GM23338 (cell line): ENCODE measurements at regions not wholly inside any gene's neighbourhood (a gene's known extent, or its start where the extent isn't known, plus 50 kb on each side); places are given as distances from the start of the nearest gene placed in this dataset.

Experiments
- EZH2 ChIP-seq: fragments of 200-600 bp; sonication (generic); IDR thresholded peaks from one replicate; pipeline ENCODE4 v1.8.0; 2017; ENCODE audit warnings: antibody characterized with exemption, mild to moderate bottlenecking, low read depth; ENCODE audit not compliant: unreplicated experiment
- POLR2AphosphoS5 ChIP-seq: IDR thresholded peaks from 2 replicates; pipeline ENCODE4 v1.6.1; 2016; ENCODE audit warnings: antibody characterized with exemption, low read depth
- STAT1 ChIP-seq: IDR thresholded peaks from one replicate; pipeline ENCODE4 v1.6.1; 2016; ENCODE audit warnings: antibody characterized with exemption; ENCODE audit not compliant: unreplicated experiment
- TF ChIP-seq, protein P1 (sequence below), 2 experiments: fragments of 200-600 bp in 1 of 2; sonication (generic) in 1 of 2; conservative IDR thresholded peaks; 2 replicates each; pipeline versions ENCODE4 v1.5.1 to v1.6.1; 2016 to 2017; ENCODE audit warnings: antibody characterized with exemption in 2 of 2, low read depth in 2 of 2, mild to moderate bottlenecking in 2 of 2, moderate library complexity in 1 of 2
- TF ChIP-seq, protein P2 (sequence below): fragments of 250-450 bp; sonication (Bioruptor Pico); IDR thresholded peaks from 2 replicates; pipeline ENCODE4 v1.5.0; 2020; ENCODE audit warnings: mild to moderate bottlenecking, moderate library complexity
- TF ChIP-seq, protein P3 (sequence below): IDR thresholded peaks from one replicate; pipeline ENCODE4 v1.6.1; 2018; ENCODE audit warnings: antibody characterized with exemption; ENCODE audit not compliant: unreplicated experiment

DNA sequence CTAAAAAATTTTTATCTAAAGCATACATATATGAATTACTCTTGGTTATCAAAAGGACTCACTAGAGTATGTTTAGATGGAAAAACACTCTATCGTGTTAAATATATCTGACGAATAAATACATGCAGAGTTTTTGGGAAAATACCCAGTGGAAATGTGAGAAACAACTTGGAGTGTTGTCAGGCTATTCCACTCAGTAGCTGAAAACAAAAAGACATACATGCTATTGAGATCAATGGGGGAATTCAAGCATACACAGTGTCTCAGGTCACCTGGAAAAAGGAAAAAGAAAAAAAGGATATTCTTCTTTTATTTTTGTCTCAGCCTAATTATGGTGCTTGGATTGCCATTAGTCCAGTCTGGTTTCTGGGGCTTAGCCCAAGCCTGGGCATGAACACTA, 247.0 kb upstream of the LYPLAL1 start:
- TF ChIP-seq, protein P1, sequence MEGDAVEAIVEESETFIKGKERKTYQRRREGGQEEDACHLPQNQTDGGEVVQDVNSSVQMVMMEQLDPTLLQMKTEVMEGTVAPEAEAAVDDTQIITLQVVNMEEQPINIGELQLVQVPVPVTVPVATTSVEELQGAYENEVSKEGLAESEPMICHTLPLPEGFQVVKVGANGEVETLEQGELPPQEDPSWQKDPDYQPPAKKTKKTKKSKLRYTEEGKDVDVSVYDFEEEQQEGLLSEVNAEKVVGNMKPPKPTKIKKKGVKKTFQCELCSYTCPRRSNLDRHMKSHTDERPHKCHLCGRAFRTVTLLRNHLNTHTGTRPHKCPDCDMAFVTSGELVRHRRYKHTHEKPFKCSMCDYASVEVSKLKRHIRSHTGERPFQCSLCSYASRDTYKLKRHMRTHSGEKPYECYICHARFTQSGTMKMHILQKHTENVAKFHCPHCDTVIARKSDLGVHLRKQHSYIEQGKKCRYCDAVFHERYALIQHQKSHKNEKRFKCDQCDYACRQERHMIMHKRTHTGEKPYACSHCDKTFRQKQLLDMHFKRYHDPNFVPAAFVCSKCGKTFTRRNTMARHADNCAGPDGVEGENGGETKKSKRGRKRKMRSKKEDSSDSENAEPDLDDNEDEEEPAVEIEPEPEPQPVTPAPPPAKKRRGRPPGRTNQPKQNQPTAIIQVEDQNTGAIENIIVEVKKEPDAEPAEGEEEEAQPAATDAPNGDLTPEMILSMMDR (conservative IDR thresholded peaks at IDR 0.05; ENCODE audit: low read depth in 2 of 2), result no peak
- TF ChIP-seq STAT1, result no peak
- no peak for TF ChIP-seq POLR2AphosphoS5
- TF ChIP-seq, protein P2, sequence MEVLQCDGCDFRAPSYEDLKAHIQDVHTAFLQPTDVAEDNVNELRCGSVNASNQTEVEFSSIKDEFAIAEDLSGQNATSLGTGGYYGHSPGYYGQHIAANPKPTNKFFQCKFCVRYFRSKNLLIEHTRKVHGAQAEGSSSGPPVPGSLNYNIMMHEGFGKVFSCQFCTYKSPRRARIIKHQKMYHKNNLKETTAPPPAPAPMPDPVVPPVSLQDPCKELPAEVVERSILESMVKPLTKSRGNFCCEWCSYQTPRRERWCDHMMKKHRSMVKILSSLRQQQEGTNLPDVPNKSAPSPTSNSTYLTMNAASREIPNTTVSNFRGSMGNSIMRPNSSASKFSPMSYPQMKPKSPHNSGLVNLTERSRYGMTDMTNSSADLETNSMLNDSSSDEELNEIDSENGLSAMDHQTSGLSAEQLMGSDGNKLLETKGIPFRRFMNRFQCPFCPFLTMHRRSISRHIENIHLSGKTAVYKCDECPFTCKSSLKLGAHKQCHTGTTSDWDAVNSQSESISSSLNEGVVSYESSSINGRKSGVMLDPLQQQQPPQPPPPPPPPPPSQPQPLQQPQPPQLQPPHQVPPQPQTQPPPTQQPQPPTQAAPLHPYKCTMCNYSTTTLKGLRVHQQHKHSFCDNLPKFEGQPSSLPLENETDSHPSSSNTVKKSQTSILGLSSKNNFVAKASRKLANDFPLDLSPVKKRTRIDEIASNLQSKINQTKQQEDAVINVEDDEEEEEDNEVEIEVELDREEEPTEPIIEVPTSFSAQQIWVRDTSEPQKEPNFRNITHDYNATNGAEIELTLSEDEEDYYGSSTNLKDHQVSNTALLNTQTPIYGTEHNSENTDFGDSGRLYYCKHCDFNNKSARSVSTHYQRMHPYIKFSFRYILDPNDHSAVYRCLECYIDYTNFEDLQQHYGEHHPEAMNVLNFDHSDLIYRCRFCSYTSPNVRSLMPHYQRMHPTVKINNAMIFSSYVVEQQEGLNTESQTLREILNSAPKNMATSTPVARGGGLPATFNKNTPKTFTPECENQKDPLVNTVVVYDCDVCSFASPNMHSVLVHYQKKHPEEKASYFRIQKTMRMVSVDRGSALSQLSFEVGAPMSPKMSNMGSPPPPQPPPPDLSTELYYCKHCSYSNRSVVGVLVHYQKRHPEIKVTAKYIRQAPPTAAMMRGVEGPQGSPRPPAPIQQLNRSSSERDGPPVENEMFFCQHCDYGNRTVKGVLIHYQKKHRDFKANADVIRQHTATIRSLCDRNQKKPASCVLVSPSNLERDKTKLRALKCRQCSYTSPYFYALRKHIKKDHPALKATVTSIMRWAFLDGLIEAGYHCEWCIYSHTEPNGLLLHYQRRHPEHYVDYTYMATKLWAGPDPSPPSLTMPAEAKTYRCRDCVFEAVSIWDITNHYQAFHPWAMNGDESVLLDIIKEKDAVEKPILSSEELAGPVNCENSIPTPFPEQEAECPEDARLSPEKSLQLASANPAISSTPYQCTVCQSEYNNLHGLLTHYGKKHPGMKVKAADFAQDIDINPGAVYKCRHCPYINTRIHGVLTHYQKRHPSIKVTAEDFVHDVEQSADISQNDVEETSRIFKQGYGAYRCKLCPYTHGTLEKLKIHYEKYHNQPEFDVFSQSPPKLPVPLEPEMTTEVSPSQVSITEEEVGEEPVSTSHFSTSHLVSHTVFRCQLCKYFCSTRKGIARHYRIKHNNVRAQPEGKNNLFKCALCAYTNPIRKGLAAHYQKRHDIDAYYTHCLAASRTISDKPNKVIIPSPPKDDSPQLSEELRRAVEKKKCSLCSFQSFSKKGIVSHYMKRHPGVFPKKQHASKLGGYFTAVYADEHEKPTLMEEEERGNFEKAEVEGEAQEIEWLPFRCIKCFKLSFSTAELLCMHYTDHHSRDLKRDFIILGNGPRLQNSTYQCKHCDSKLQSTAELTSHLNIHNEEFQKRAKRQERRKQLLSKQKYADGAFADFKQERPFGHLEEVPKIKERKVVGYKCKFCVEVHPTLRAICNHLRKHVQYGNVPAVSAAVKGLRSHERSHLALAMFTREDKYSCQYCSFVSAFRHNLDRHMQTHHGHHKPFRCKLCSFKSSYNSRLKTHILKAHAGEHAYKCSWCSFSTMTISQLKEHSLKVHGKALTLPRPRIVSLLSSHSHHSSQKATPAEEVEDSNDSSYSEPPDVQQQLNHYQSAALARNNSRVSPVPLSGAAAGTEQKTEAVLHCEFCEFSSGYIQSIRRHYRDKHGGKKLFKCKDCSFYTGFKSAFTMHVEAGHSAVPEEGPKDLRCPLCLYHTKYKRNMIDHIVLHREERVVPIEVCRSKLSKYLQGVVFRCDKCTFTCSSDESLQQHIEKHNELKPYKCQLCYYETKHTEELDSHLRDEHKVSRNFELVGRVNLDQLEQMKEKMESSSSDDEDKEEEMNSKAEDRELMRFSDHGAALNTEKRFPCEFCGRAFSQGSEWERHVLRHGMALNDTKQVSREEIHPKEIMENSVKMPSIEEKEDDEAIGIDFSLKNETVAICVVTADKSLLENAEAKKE (CRISPR knock-in tag), result no peak
- TF ChIP-seq, protein P3, sequence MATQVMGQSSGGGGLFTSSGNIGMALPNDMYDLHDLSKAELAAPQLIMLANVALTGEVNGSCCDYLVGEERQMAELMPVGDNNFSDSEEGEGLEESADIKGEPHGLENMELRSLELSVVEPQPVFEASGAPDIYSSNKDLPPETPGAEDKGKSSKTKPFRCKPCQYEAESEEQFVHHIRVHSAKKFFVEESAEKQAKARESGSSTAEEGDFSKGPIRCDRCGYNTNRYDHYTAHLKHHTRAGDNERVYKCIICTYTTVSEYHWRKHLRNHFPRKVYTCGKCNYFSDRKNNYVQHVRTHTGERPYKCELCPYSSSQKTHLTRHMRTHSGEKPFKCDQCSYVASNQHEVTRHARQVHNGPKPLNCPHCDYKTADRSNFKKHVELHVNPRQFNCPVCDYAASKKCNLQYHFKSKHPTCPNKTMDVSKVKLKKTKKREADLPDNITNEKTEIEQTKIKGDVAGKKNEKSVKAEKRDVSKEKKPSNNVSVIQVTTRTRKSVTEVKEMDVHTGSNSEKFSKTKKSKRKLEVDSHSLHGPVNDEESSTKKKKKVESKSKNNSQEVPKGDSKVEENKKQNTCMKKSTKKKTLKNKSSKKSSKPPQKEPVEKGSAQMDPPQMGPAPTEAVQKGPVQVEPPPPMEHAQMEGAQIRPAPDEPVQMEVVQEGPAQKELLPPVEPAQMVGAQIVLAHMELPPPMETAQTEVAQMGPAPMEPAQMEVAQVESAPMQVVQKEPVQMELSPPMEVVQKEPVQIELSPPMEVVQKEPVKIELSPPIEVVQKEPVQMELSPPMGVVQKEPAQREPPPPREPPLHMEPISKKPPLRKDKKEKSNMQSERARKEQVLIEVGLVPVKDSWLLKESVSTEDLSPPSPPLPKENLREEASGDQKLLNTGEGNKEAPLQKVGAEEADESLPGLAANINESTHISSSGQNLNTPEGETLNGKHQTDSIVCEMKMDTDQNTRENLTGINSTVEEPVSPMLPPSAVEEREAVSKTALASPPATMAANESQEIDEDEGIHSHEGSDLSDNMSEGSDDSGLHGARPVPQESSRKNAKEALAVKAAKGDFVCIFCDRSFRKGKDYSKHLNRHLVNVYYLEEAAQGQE, result no peak
- no peak for TF ChIP-seq EZH2
